NCI-H2227 (cell line): ENCODE measurements at regions not wholly inside any gene's neighbourhood (a gene's known extent, or its start where the extent isn't known, plus 50 kb on each side); places are given as distances from the start of the nearest gene placed in this dataset.
A peak's percentile ranks its signal among the peaks of the same experiment; 100 is the strongest.
"Not testable (repeated sequence)": the region's sequence is repeated elsewhere in the genome, so short reads cannot be mapped to it uniquely, and the experiment has no call there.

Experiments
- DNase-seq: peaks from one replicate; lab custom pipeline; 2025; ENCODE audit not compliant: unreplicated experiment; lab: John Stamatoyannopoulos, UW

DNA sequence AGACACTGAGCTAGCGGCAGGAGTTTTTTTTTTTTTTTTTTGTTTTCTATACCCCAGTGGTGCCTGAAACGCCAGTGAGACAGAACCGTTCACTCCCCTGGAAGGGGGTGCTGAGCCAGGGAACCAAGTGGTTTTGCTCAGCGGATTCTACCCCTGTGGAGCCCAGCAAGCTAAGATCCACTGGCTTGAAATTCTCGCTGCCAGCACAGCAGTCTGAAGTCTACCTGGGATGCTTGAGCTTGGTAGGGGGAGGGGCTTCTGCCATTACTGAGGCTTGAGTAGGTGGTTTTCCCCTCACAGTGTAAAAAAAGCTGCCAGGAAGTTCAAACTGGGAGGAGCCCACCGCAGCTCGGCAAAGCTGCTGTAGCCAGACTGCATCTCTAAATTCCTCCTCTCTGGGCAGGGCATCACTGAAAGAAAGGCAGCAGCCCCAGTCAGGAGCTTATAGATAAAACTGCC, 173.0 kb downstream of the DMAC1 start:
- DNase-seq, result not testable (repeated sequence)

DNA sequence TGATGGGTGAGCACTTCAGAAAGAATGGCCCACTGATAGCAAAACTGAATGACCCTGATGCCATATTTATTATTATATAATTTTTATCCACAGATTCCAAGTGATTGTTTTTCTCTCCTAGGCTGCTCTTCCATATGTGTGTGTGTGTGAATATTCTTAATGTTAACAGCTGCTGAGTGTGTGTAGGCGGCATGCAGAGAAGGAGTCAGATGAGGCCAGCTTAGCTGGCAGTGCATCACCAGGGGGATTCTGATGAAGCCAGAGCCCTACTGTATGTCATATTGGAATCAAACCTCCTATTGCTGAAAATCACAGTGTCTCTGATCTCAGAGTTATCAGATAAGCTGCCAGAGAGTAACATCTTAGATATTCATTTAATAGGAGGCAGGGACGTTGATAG, 177.1 kb downstream of the DMAC1 start:
- DNase-seq, result peak; percentile 19

GRCh38 chr9:7615344-7615743, 184.2 kb downstream of the DMAC1 start:
- no peak for DNase-seq

DNA sequence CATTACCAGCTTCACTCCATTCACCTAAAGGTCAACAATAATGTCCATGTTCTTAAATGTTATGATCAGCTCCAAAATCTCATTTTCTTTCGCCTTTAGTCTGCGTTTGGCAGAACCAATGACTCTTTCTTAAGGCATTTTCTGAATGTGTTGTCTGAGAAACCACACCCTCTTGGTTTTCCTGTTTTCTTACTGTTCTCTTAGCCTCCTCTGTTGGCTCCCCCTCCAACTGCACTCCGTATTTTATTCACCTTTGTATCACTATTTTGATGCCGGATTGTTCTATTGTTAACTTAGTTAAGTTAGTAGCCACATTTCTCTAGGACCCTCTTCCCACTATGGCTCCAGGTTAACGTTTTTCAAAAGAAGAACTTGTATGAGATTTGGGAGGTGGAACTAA, 185.6 kb downstream of the DMAC1 start:
- no peak for DNase-seq

DNA sequence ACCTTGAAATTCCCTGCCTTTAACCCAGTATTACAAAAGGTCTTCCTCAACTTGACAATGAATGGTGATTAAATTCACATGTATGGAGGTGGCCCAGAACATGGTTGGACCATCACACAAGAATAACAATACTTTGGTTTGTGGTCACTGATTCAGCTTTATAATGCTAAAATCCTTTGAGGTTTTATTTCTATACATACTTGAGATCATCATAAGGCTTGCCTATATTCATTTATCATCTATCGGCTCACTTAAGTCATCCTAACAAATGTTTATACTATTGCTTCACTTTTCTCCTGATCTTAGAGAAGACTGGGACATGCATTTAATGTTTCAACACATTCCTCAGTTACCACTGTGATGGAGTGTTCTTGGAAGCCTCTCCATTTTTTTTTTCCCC, 191.3 kb downstream of the DMAC1 start:
- no peak for DNase-seq

DNA sequence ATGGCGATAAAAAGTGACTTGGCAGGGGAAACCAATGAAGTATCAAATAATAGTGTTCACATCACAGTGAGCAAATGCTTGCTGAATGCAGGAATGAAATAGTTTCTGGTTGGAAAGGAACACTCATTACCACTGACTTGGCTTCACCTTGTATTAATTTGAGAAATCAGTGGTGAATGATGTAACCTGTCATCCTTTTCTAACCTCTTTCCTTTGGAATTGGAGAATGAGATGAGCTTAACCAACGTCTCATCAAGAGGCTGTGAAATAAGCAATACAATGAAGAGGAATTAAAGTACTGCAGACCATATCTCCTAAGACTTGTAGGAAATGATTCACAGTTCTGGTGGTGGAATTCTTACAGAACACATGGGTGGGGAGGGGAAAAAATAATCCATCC, 192.2 kb downstream of the DMAC1 start:
- no peak for DNase-seq

DNA sequence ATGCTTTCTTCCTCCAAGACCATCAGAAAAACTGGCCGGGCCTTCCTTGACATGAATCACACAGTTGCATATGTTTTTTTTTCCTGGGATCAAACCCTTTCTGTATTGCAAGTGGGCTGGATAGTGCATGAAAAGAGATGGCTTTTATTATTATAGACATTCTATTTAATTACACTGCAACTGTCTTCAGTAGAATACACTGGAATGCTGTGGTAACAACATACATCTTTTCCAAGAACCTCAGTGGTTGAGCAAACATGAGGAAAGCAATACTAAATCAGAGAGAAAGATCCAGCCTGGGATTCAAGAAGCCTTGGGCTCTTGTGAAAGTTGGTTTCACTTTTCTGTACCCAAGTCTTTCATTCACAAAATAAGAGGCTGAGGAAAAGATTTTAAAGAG, 193.0 kb downstream of the DMAC1 start:
- DNase-seq, result no peak

GRCh38 chr9:7601739-7602138, 197.8 kb downstream of the DMAC1 start:
- no peak for DNase-seq

GRCh38 chr9:7597716-7598115, 201.9 kb downstream of the DMAC1 start:
- DNase-seq, result no peak

GRCh38 chr9:7592321-7593316, 207.0 kb downstream of the DMAC1 start:
- no peak for DNase-seq

- DNase-seq, result no peak
These were observed 208.1 kb downstream of the DMAC1 start for GRCh38 chr9:7591501-7591900.

GRCh38 chr9:7580568-7580967, 219.0 kb downstream of the DMAC1 start:
- DNase-seq, result peak; percentile 29

DNA sequence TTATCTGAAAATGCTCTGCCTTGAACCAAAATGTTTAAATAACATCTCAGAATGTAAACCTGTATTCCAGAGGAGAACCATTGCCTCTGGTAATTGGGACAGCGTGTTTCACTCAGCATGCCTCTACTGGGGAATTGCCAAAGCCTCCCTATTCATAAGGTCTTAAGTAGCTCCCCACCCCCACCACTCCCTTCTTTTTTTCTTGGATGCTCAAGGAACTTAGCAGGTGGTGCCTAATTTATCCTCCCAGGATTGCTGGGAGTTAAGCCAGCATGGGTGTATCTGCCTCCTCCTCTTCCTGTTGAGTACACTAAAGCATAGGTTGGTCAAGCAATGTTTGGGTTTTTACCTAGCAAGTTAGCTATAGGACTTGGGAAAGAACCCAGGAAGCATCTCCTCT, 220.2 kb downstream of the DMAC1 start:
- DNase-seq, result no peak

DNA sequence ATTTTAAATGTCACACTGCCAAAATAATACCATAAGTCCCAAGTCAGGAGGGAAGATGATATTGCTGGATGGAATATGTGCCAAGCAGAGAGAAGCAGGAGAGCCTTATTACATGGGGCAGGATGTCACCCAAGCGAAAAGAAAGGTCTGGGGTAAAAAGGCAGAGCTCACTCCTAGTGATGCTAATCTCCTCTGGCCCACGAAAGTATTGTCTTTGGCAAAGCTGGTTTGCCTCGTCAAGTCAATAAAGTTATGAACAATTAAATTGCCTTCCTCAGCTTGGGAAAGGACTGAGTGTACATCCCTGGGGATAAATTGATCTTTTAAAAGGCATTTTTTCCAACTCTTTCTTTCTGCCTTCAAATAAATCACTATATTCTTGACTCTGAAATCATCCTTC, 220.6 kb downstream of the DMAC1 start:
- DNase-seq, result no peak

- DNase-seq, result peak; percentile 55
These were observed 229.4 kb downstream of the DMAC1 start for GRCh38 chr9:7570107-7570720.

DNA sequence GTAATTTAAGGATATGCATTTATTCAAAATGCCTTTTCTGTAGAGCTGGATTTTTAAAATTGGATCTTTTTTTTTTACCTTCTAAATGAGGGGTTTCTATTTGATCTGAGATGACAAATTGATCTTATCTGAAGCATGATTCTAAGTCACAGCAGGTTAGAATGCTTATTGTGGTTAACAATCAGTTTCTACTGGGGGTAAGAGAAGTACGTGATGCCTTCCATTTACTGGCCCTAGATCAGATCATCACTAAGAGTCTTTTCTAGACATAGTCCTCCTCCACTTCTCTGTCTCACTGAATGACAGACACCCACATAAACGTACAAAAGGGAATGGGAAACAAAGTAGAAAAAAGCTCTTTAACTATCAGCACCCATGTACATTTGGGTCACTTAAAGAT, 231.9 kb downstream of the DMAC1 start:
- DNase-seq, result no peak

GRCh38 chr9:7561527-7562080, 238.0 kb downstream of the DMAC1 start:
- no peak for DNase-seq

DNA sequence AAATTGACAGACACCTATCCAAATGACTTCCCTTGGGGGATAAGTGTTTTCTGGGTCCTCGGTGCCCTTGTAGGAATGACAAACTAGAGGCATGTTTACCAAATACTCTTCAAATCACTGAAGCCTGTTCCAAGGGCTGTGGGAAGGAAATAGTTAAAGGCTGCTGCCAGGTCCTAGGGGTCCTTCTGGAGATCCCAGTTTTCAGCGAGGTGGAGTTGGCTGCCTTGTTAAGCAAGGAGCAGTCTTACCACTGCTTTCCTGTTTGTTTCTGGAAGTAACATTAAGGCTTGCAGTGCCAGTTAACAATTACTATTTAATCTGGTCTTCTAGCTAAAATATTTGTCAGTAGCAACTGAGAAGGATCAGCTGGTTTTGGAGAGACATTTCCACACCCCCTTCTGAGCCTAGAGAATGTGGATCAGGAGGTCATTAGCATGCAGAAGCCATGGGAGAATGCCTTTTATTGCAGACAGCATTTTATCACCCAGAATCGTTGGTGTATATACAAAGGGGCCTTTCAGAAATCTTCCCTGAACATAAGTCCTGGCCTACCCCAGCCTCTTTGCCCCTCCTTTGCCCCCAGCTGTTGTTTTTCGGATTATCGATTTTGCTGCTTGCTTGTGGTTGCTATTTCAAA, 238.8 kb downstream of the DMAC1 start:
- no peak for DNase-seq

- no peak for DNase-seq
These were observed 244.9 kb downstream of the DMAC1 start for GRCh38 chr9:7554699-7555098.

GRCh38 chr9:7552706-7553105, 246.9 kb downstream of the DMAC1 start:
- not testable (repeated sequence) for DNase-seq

DNA sequence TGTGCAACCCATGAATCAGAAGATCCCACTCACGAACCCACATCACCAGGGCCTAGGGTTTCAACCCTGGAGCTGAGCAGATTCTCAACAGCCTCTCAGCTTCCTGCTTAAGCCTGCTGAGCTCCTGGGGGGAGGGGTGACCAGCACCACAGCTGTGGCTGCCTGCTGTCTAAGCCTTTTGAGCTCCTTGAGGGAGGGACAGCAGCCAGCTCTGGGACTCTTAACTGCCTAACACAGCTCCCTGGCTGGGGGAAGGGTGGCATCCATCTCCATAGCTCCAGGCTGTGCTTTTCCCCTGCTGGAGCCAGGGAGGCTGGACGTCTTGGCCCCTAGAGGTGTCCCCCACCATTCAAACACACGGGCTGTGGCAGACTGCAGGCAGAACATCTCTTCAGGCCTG, 250.3 kb downstream of the DMAC1 start:
- DNase-seq, result peak; percentile 24
